Endodermal cell (in vitro differentiated cells): ENCODE measurements at regions not wholly inside any gene's neighbourhood (a gene's known extent, or its start where the extent isn't known, plus 50 kb on each side); places are given as distances from the start of the nearest gene placed in this dataset.

Experiments used
- DNase-seq: peaks from one replicate; pipeline ENCODE4 v3.0.0-alpha.2; 2017
- H3K27ac ChIP-seq: 2 replicates; pipeline ENCODE4 v1.5.1; 2013; ENCODE audit warnings: mild to moderate bottlenecking, low read depth, low read length, moderate library complexity
- H3K27me3 ChIP-seq: 2 replicates; pipeline ENCODE4 v1.6.1; 2013; ENCODE audit warnings: mild to moderate bottlenecking, low read length, moderate library complexity; ENCODE audit not compliant: insufficient read depth, control insufficient read depth, poor library complexity, severe bottlenecking
- H3K36me3 ChIP-seq: 2 replicates; pipeline ENCODE4 v1.7.0; 2013; ENCODE audit warnings: mild to moderate bottlenecking, low read length, moderate library complexity; ENCODE audit not compliant: control insufficient read depth, insufficient read depth
- H3K4me1 ChIP-seq: one replicate; pipeline ENCODE4 v1.7.0; 2013; ENCODE audit warnings: low read length; ENCODE audit not compliant: control insufficient read depth, insufficient read depth
- H3K4me3 ChIP-seq: 2 replicates; pipeline ENCODE4 v1.5.1; 2013; ENCODE audit warnings: mild to moderate bottlenecking, low read length, moderate library complexity
- H3K9ac ChIP-seq: 2 replicates; pipeline ENCODE4 v1.6.1; 2013; ENCODE audit warnings: mild to moderate bottlenecking, low read length, moderate library complexity; ENCODE audit not compliant: poor library complexity, severe bottlenecking; ENCODE audit errors: extremely low read depth
- H3K9me3 ChIP-seq: 2 replicates; pipeline ENCODE4 v1.6.1; 2013; ENCODE audit warnings: mild to moderate bottlenecking, low read length, moderate library complexity; ENCODE audit not compliant: control insufficient read depth
- H3K27ac Mint-ChIP-seq: 2 replicates; pipeline ENCODE4 v1.8.0; 2020; ENCODE audit warnings: mixed read lengths
- H3K27me3 Mint-ChIP-seq: 2 replicates; pipeline ENCODE4 v1.8.0; 2021; ENCODE audit warnings: mild to moderate bottlenecking, mixed read lengths; ENCODE audit not compliant: insufficient read depth
- H3K36me3 Mint-ChIP-seq: 2 replicates; pipeline ENCODE4 v1.8.0; 2020; ENCODE audit warnings: low read depth, mixed read lengths
- H3K4me1 Mint-ChIP-seq: 2 replicates; pipeline ENCODE4 v1.8.0; 2020; ENCODE audit warnings: mixed read lengths
- H3K4me3 Mint-ChIP-seq: 2 replicates; pipeline ENCODE4 v1.8.0; 2020; ENCODE audit warnings: mild to moderate bottlenecking, moderate library complexity, mixed read lengths
- H3K9me3 Mint-ChIP-seq: 2 replicates; pipeline ENCODE4 v1.8.0; 2020; ENCODE audit warnings: mild to moderate bottlenecking, mixed read lengths
- CTCF ChIP-seq: fragments of 200-600 bp; sonication (generic); conservative IDR thresholded peaks from 2 replicates; pipeline ENCODE4 v1.5.0; 2021; ENCODE audit warnings: antibody characterized with exemption, mild to moderate bottlenecking
- WGBS, 2 experiments: methylation state at CpG; one replicate each; pipeline versions ENCODE4 v1.1.5 to v1.1.7; 2013; ENCODE audit warnings: missing lambda C conversion rate in 2 of 2, mixed read lengths in 1 of 2; ENCODE audit not compliant: insufficient coverage in 1 of 2, insufficient read length in 1 of 2; 5-methylcytosine and 5-hydroxymethylcytosine counted together

DNA sequence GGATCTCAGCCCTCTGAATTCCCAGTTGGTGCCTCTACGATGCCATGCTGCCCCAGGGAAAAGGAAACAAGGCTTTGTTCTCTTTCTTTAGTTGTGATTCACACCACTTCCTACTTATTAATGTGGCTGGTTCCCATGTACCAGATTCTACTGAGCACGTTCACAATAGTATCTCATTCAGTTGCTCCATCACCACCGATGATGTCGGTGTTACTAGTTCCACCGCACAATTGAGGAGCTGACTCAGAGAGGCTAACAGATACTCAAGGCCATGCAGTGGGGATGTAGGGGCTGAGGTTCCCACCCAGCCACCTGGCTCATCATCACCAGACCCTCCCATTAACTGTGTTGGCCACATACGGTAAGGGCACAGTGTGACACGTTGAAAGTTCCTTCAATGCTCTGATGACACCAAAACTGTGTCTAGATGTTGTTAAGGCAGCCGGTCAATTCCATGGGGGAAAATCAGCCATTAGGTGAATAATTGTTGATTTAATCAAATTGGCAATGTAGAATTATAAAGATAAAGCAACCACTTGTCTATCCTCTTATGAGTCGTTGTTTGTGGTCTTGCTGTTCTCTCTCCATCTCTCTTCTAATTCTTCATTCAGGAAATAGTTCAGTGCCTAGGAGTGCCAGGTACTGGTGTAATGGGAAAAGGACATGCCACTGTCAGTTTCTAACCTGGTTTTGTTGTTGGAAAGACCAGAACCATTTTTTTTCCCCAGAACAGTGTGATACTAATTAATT lies 244.2 kb upstream of the CRY1 start:
- no peak for DNase-seq
- Histone ChIP-seq H3K27ac (no peak overlapping the region), H3K36me3 (no peaks in the 10 kb centered on the region), H3K4me3 (no peak overlapping the region), H3K27me3 (peaks cover 31% of the 10 kb centered on the region), H3K9ac (no peak overlapping the region), H3K4me1 (no peaks in the 10 kb centered on the region), H3K9me3 (no peaks in the 10 kb centered on the region)
- 92 to 93% methylated on average over 8 to 9 of the region's 9 CpGs for WGBS, 2 experiments
- Mint-ChIP-seq H3K27me3 (peaks cover 51% of the 10 kb centered on the region), H3K4me3 (no peak overlapping the region), H3K36me3 (no peaks in the 10 kb centered on the region), H3K27ac (no peak overlapping the region), H3K4me1 (no peaks in the 10 kb centered on the region), H3K9me3 (no peaks in the 10 kb centered on the region)
- TF ChIP-seq CTCF = no peak

DNA sequence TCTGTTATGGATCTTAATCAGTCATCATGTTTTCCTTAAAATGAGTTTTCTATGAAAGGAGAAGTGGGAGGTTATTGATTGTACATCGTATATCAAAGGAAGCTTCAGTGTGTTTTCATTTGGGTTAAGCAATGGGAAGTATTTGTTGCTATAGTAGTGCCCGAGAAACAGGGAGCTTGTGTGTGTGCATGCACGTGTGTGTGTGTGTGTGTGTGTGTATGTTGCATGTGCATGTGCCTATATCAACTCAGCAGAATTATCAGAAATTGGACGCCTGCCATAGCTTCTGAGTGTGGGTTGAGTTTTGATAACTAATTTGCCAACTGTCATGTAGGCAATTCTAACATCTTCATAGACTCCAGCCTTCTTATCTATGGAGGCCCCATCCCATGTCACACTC lies 246.1 kb upstream of the CRY1 start:
- Mint-ChIP-seq H3K36me3 (no peaks in the 10 kb centered on the region), H3K4me1 (no peaks in the 10 kb centered on the region), H3K4me3 (no peak overlapping the region), H3K9me3 (peaks cover 3% of the 10 kb centered on the region), H3K27ac (no peak overlapping the region), H3K27me3 (peaks cover 43% of the 10 kb centered on the region)
- DNase-seq = no peak
- Histone ChIP-seq H3K9ac (no peak overlapping the region), H3K36me3 (no peaks in the 10 kb centered on the region), H3K4me1 (no peaks in the 10 kb centered on the region), H3K27me3 (peaks cover 19% of the 10 kb centered on the region), H3K4me3 (no peak overlapping the region), H3K27ac (no peak overlapping the region), H3K9me3 (no peaks in the 10 kb centered on the region)
- WGBS, 2 experiments = 82 to 90% methylated on average over 2 to 4 of the region's 4 CpGs
- TF ChIP-seq CTCF = no peak

- Histone ChIP-seq H3K27ac (no peak overlapping the region), H3K9me3 (no peaks in the 10 kb centered on the region), H3K27me3 (peaks cover 19% of the 10 kb centered on the region), H3K9ac (no peak overlapping the region), H3K4me3 (no peak overlapping the region), H3K36me3 (no peaks in the 10 kb centered on the region), H3K4me1 (peaks cover 3% of the 10 kb centered on the region)
- Mint-ChIP-seq H3K27me3 (peaks cover 40% of the 10 kb centered on the region), H3K9me3 (peaks cover 3% of the 10 kb centered on the region), H3K4me3 (no peak overlapping the region), H3K4me1 (no peaks in the 10 kb centered on the region), H3K36me3 (no peaks in the 10 kb centered on the region), H3K27ac (no peak overlapping the region)
- 95% methylated on average over 2 of the region's 2 CpGs; no CpG with 5 or more reads in 1 of the 2 experiments for WGBS, 2 experiments
- TF ChIP-seq CTCF = no peak
- DNase-seq = no peak
These were observed 246.6 kb upstream of the CRY1 start for GRCh38 chr12:107339932-107340331.
